WTC11 (cell line): ENCODE measurements at regions not wholly inside any gene's neighbourhood (a gene's known extent, or its start where the extent isn't known, plus 50 kb on each side); places are given as distances from the start of the nearest gene placed in this dataset.

Experiments
- ATAC-seq: fragments of 200-7000 bp; cut with Tn5 transposase; 2 replicates; pipeline ENCODE4 v1.10.0; 2021; ENCODE audit warnings: mild to moderate bottlenecking, moderate library complexity
- CTCF ChIA-PET: fragments of 300-600 bp; sonication (Branson Sonifier 250); formaldehyde crosslinking; loops from one replicate; lab custom pipeline; 2021; ENCODE audit warnings: antibody characterized with exemption; lab: Charles Lee
- POLR2A ChIA-PET: fragments of 350-600 bp; sonication (Branson Sonifier 250); formaldehyde crosslinking; loops from one replicate; lab custom pipeline; 2021; ENCODE audit warnings: antibody characterized with exemption; lab: Charles Lee
- DNase-seq: peaks from one replicate; pipeline ENCODE4 v3.0.0; 2021; ENCODE audit warnings: low spot score
- H3K27ac Mint-ChIP-seq: 2 replicates; pipeline ENCODE4 v1.8.0; 2021; ENCODE audit warnings: mixed read lengths
- H3K27me3 Mint-ChIP-seq: 2 replicates; pipeline ENCODE4 v1.8.0; 2021; ENCODE audit warnings: low read depth, mild to moderate bottlenecking, moderate library complexity, mixed read lengths
- H3K36me3 Mint-ChIP-seq: 2 replicates; pipeline ENCODE4 v1.8.0; 2021; ENCODE audit warnings: mixed read lengths
- H3K4me1 Mint-ChIP-seq: 2 replicates; pipeline ENCODE4 v1.8.0; 2022; ENCODE audit warnings: mixed read lengths
- H3K4me3 Mint-ChIP-seq: 2 replicates; pipeline ENCODE4 v1.8.0; 2021; ENCODE audit warnings: mild to moderate bottlenecking, moderate library complexity, mixed read lengths
- H3K9me3 Mint-ChIP-seq: 2 replicates; pipeline ENCODE4 v1.8.0; 2021; ENCODE audit warnings: mixed read lengths
- CBFB ChIP-seq: sonication (generic); formaldehyde crosslinking; IDR thresholded peaks from 2 replicates; pipeline ENCODE4 v1.8.1; 2022; ENCODE audit warnings: mild to moderate bottlenecking, low read depth, missing genetic modification reagents
- CREB1 ChIP-seq: sonication (generic); formaldehyde crosslinking; IDR thresholded peaks from 2 replicates; pipeline ENCODE4 v1.8.0; 2023; ENCODE audit warnings: mild to moderate bottlenecking, missing genetic modification reagents
- CREM ChIP-seq: sonication (generic); formaldehyde crosslinking; IDR thresholded peaks from 2 replicates; pipeline ENCODE4 v1.8.1; 2022; ENCODE audit warnings: mild to moderate bottlenecking, missing genetic modification reagents, moderate library complexity
- ELF4 ChIP-seq: sonication (generic); formaldehyde crosslinking; IDR thresholded peaks from 2 replicates; pipeline ENCODE4 v1.8.1; 2022; ENCODE audit warnings: low read depth, mild to moderate bottlenecking, moderate library complexity, missing genetic modification reagents
- SMAD3 ChIP-seq: sonication (generic); formaldehyde crosslinking; IDR thresholded peaks from 2 replicates; pipeline ENCODE4 v1.8.0; 2022; ENCODE audit warnings: missing genetic modification reagents, mild to moderate bottlenecking, borderline replicate concordance
- ZBTB21 ChIP-seq: sonication (generic); formaldehyde crosslinking; IDR thresholded peaks from 2 replicates; pipeline ENCODE4 v1.8.1; 2023; ENCODE audit warnings: mild to moderate bottlenecking, missing genetic modification reagents, borderline replicate concordance
- ZNF263 ChIP-seq: sonication (generic); formaldehyde crosslinking; IDR thresholded peaks from 2 replicates; pipeline ENCODE4 v1.8.1; 2022; ENCODE audit warnings: low read depth, mild to moderate bottlenecking, moderate library complexity, missing genetic modification reagents
- ZNF396 ChIP-seq: fragments of 250-450 bp; sonication (Bioruptor Pico); IDR thresholded peaks from 2 replicates; pipeline ENCODE4 v1.8.0; 2021; ENCODE audit warnings: mild to moderate bottlenecking, moderate library complexity, borderline replicate concordance
- TF ChIP-seq, protein P1 (sequence below): fragments of 250-450 bp; sonication (Bioruptor Pico); IDR thresholded peaks from 2 replicates; pipeline ENCODE4 v1.9.0; 2021; ENCODE audit warnings: mild to moderate bottlenecking, borderline replicate concordance
- TF ChIP-seq, protein P2 (sequence below): sonication (generic); formaldehyde crosslinking; IDR thresholded peaks from 2 replicates; pipeline ENCODE4 v1.8.1; 2023; ENCODE audit warnings: mild to moderate bottlenecking, moderate library complexity, missing genetic modification reagents
- TF ChIP-seq, protein P3 (sequence below): sonication (generic); formaldehyde crosslinking; IDR thresholded peaks from 2 replicates; pipeline ENCODE4 v1.8.0; 2022; ENCODE audit warnings: mild to moderate bottlenecking, missing genetic modification reagents
- TF ChIP-seq, protein P4 (sequence below): sonication (generic); formaldehyde crosslinking; IDR thresholded peaks from 2 replicates; pipeline ENCODE4 v1.8.0; 2022; ENCODE audit warnings: mild to moderate bottlenecking, missing genetic modification reagents
- TF ChIP-seq, protein P5 (sequence below): fragments of 200-600 bp; IDR thresholded peaks from 2 replicates; pipeline ENCODE4 v1.8.0; 2022; ENCODE audit warnings: antibody characterized with exemption
- TF ChIP-seq, protein P6 (sequence below): sonication (generic); formaldehyde crosslinking; IDR thresholded peaks from 2 replicates; pipeline ENCODE4 v1.8.1; 2023; ENCODE audit warnings: mild to moderate bottlenecking, missing genetic modification reagents

DNA sequence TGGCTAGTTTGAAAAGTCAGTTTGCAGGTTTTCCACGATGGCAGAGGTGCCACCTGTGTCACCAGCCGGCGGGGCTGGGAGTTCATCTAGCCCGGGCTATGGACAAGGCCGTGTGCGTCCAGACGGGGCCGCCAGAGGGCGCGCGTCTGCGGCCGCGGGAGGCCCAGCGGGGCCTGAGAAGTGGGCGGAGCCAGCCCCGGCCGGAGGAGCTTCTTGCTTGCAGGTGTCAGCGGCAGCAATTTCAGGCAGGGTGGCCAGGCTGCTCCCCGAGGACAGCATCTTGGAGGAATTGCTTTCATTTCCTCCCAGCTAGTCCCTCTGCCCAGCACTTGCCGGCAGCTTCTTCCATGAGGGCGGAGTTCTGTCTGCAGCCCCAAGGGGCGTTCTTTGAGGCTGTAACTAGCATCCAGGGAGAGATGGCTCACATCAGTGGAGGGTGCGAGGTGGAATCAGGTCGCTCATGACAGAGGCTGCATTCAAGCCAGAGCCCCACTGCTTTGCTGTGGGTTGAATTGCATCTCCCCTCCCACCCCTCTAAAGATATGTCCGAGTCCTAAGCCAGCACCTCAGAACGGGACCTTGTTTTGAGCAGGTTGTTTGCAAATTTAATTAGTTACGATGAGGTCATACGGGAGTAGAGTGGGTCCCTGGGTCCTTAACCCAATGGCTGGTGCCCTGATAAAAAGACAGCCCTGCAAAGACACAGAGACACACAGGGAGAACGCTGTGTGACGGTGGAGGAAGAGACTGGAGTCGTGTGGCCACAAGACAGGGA lies 85.9 kb upstream of the MKI67 start:
- CTCF ChIA-PET = interaction anchor here (0.6 to 6.2 kb wide), 50 partner anchors 10 to 1499 kb away, joined by 3 to 80 read pairs (median 4); partner anchors contain the start of gene MKI67
- 0 out of 2 replicates have a peak, but pooled peaks have one; percentile 28 for TF ChIP-seq CREM
- no peak for TF ChIP-seq ZNF396
- TF ChIP-seq, protein P1, sequence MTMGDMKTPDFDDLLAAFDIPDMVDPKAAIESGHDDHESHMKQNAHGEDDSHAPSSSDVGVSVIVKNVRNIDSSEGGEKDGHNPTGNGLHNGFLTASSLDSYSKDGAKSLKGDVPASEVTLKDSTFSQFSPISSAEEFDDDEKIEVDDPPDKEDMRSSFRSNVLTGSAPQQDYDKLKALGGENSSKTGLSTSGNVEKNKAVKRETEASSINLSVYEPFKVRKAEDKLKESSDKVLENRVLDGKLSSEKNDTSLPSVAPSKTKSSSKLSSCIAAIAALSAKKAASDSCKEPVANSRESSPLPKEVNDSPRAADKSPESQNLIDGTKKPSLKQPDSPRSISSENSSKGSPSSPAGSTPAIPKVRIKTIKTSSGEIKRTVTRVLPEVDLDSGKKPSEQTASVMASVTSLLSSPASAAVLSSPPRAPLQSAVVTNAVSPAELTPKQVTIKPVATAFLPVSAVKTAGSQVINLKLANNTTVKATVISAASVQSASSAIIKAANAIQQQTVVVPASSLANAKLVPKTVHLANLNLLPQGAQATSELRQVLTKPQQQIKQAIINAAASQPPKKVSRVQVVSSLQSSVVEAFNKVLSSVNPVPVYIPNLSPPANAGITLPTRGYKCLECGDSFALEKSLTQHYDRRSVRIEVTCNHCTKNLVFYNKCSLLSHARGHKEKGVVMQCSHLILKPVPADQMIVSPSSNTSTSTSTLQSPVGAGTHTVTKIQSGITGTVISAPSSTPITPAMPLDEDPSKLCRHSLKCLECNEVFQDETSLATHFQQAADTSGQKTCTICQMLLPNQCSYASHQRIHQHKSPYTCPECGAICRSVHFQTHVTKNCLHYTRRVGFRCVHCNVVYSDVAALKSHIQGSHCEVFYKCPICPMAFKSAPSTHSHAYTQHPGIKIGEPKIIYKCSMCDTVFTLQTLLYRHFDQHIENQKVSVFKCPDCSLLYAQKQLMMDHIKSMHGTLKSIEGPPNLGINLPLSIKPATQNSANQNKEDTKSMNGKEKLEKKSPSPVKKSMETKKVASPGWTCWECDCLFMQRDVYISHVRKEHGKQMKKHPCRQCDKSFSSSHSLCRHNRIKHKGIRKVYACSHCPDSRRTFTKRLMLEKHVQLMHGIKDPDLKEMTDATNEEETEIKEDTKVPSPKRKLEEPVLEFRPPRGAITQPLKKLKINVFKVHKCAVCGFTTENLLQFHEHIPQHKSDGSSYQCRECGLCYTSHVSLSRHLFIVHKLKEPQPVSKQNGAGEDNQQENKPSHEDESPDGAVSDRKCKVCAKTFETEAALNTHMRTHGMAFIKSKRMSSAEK (CRISPR knock-in tag) = no peak
- no peak for TF ChIP-seq CBFB (CRISPR knock-in tag)
- TF ChIP-seq, protein P2, sequence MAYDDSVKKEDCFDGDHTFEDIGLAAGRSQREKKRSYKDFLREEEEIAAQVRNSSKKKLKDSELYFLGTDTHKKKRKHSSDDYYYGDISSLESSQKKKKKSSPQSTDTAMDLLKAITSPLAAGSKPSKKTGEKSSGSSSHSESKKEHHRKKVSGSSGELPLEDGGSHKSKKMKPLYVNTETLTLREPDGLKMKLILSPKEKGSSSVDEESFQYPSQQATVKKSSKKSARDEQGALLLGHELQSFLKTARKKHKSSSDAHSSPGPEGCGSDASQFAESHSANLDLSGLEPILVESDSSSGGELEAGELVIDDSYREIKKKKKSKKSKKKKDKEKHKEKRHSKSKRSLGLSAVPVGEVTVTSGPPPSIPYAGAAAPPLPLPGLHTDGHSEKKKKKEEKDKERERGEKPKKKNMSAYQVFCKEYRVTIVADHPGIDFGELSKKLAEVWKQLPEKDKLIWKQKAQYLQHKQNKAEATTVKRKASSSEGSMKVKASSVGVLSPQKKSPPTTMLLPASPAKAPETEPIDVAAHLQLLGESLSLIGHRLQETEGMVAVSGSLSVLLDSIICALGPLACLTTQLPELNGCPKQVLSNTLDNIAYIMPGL (CRISPR knock-in tag) = peak; percentile 72
- TF ChIP-seq ZNF263 = no peak
- no peak for TF ChIP-seq CREB1 (CRISPR knock-in tag)
- no peak for TF ChIP-seq ZBTB21
- TF ChIP-seq, protein P3, sequence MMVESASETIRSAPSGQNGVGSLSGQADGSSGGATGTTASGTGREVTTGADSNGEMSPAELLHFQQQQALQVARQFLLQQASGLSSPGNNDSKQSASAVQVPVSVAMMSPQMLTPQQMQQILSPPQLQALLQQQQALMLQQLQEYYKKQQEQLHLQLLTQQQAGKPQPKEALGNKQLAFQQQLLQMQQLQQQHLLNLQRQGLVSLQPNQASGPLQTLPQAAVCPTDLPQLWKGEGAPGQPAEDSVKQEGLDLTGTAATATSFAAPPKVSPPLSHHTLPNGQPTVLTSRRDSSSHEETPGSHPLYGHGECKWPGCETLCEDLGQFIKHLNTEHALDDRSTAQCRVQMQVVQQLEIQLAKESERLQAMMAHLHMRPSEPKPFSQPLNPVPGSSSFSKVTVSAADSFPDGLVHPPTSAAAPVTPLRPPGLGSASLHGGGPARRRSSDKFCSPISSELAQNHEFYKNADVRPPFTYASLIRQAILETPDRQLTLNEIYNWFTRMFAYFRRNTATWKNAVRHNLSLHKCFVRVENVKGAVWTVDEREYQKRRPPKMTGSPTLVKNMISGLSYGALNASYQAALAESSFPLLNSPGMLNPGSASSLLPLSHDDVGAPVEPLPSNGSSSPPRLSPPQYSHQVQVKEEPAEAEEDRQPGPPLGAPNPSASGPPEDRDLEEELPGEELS (CRISPR knock-in tag) = no peak
- TF ChIP-seq, protein P4, sequence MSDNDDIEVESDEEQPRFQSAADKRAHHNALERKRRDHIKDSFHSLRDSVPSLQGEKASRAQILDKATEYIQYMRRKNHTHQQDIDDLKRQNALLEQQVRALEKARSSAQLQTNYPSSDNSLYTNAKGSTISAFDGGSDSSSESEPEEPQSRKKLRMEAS (CRISPR knock-in tag) = peak; percentile 46; the same call in 1 of the 2 replicates
- no peak for TF ChIP-seq SMAD3 (CRISPR knock-in tag)
- TF ChIP-seq, protein P5, sequence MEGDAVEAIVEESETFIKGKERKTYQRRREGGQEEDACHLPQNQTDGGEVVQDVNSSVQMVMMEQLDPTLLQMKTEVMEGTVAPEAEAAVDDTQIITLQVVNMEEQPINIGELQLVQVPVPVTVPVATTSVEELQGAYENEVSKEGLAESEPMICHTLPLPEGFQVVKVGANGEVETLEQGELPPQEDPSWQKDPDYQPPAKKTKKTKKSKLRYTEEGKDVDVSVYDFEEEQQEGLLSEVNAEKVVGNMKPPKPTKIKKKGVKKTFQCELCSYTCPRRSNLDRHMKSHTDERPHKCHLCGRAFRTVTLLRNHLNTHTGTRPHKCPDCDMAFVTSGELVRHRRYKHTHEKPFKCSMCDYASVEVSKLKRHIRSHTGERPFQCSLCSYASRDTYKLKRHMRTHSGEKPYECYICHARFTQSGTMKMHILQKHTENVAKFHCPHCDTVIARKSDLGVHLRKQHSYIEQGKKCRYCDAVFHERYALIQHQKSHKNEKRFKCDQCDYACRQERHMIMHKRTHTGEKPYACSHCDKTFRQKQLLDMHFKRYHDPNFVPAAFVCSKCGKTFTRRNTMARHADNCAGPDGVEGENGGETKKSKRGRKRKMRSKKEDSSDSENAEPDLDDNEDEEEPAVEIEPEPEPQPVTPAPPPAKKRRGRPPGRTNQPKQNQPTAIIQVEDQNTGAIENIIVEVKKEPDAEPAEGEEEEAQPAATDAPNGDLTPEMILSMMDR = peak; percentile 84
- TF ChIP-seq ELF4 (CRISPR knock-in tag) = no peak
- TF ChIP-seq, protein P6, sequence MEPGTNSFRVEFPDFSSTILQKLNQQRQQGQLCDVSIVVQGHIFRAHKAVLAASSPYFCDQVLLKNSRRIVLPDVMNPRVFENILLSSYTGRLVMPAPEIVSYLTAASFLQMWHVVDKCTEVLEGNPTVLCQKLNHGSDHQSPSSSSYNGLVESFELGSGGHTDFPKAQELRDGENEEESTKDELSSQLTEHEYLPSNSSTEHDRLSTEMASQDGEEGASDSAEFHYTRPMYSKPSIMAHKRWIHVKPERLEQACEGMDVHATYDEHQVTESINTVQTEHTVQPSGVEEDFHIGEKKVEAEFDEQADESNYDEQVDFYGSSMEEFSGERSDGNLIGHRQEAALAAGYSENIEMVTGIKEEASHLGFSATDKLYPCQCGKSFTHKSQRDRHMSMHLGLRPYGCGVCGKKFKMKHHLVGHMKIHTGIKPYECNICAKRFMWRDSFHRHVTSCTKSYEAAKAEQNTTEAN (CRISPR knock-in tag) = no peak
- Mint-ChIP-seq H3K36me3 (no peaks in the 10 kb centered on the region), H3K4me1 (peaks cover 39% of the 10 kb centered on the region), H3K27me3 (peaks cover 13% of the 10 kb centered on the region), H3K27ac (no peak overlapping the region), H3K9me3 (no peaks in the 10 kb centered on the region), H3K4me3 (peak overlapping the region; percentile 63)
- POLR2A ChIA-PET = no interaction called here
- peak; percentile 91 for DNase-seq
- ATAC-seq = peak; percentile 83
